AG08396 (cell line): ENCODE measurements at regions not wholly inside any gene's neighbourhood (a gene's known extent, or its start where the extent isn't known, plus 50 kb on each side); places are given as distances from the start of the nearest gene placed in this dataset.

Source experiments
- DNase-seq: peaks from one replicate; pipeline ENCODE4 v3.0.0; 2012; ENCODE audit warnings: low spot score, mixed read lengths

DNA sequence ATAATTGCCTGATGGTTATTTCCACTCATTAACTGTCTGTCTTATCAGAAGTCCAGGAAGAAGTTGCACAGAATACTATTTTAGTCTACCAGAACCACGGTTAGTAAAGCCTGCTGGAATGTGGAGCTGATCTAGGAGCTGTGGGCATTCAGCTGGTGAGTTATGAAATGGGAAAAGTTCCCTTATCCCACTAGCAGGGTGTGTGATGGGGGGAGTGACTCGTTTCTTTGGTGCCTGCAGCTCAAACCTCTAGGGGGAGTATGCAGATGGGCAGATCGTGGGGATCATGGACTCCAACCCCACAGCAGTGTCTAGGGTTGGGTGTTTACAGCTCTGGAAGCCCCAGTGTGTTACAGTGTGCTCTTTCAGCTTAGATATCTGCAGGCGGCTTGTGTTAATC lies 305.7 kb upstream of the BOD1L1 start:
- peak; percentile 33 for DNase-seq

DNA sequence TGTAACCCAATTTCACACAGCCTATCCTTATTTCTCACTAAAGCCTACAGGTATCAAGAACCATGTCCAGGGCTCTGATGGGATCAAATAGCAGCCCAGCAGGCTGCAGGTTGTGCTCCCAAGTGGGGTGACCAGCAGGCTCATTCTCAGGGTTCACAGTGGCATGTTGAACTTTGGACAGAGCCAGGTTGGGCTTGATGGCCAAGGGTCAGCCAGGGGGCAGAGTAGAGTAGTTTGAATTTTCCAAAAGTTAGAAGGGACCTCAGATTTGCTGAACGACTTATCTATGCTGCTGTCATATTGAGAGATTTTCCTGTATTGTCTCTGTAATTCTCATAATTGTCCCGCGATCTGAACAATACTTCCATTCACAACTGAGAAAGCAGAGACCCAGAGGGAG lies 310.8 kb upstream of the BOD1L1 start:
- DNase-seq: no peak

DNA sequence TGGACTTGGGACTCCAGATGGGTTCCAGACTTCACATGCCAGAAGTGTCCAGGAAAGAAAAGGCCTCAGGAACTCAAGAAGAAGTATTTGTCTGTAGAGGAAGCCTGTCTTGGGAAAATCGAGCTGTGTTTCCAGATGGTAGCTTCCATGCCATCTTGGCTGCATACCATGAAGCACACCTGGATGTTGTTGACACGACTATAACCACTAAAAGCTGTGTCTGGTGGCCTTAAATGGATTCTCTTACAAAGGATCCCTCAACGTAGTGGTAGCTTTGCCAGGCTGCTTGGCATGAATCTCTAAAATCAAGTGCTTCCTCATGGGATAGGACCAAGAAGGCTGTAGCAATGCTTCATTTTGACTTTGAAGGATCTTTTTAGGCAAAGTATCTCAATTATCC lies 313.4 kb upstream of the BOD1L1 start:
- DNase-seq: no peak

DNA sequence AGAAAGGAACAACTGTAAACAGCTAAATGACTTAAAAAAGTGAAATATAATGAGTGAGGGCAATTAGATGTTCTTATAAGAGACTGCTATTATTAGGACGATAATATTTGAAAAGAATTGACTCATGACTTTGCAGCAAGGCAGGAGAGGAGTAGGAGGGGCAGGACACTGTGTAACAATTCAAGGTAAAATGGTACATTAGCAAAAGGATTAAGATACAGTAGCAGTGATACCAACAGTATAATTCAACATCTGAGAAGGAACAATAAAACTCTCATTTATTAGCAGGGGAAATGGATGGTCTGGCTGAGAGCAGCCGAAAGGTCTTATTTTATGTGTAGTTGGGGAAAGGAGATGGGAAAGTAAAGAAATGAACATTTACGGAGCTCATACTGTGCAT lies 315.5 kb upstream of the BOD1L1 start:
- no peak for DNase-seq

DNA sequence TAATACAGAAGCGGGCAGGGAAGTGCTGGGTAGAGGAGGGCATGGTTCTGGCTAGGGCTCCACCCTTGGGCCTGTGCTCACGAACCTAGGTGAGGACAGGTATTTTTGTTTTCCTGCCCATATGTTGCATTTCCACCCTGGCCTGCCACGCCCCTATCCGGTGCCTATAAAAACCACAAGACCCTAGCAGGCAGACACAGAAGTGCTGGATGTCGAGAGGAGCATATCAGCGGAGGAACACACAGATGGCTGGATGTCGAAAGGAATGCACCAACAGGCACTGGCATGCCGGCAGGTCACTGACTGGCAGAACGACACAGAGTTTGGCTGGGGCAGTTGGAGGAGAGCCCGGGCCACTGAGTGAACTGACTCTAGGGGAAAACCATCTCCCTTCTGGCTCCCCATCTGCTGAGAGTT lies 316.6 kb upstream of the BOD1L1 start:
- DNase-seq: no peak

DNA sequence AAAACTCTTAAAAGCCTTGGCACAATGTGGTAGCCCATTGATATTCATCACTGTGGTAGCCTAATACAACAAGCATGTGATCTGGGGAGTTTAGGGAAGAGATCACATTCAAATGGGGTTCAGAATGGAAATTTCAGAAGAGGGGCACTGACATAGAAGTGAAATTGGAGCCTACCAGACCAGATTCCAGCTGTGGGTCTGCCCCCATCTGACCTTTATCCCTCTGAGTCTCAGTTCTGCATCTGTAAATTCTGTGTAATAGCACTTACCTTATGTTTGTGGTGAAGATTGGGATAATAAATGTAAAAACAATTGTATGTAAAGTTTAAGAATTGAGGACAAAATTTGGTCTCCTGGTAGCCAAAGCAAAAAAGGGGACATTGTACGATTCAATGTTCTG lies 320.4 kb upstream of the BOD1L1 start:
- no peak for DNase-seq

DNA sequence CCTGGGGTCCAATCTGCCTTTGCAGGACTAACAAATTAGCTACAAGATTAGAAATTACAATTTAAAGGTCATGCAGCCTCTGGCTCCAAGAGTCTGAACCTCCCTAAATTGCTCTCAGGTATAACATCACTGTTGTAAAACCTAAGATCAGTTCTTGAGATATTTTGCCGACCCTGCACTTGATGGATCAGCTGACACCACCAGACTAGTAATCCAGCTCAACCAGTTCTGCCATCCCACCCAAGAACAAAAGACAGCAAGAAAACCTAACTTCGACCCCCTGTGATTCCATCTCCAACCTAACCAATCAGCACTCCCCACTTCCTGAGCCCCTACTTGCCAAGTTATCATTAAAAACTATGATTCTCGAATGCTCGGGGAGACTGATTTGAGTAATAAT lies 323.0 kb upstream of the BOD1L1 start:
- DNase-seq: no peak

DNA sequence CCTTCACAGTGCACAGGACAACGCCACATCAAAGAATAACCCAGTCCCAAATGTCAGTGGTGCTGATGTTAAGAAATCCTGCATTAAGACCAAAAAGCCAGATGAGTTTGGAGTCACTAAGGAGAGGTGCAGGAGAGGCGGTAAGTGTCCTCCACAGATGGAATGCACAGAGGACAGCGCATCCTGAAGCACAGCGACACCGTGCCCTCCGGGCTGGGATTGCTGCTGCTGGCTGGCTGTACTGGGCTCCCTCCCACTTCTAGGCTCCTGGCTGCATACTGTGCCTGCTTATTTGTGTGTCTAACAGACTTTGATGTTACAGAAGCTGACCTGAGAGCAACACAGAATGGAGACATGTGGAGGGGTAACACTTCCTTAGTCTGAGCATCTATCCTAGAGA lies 325.6 kb upstream of the BOD1L1 start:
- DNase-seq: peak; percentile 12

DNA sequence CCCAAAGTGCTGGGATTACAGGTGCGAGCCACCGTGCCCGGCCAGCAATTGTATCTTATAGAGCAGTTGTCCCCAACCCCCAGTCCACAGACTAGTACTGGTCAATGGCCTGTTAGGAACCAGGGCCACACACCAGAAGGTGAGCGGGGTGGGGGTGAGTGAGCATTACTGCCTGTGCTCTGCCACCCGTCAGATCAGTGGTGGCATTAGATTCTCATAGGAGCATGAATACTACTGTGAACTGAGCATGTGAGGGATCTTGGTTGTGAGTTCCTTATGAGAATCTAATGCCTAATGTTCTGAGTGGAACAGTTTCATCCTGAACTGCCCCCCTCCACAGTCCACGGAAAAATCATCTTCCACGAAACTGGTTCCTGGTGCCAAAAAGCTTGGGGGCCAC lies 328.0 kb upstream of the BOD1L1 start:
- no peak for DNase-seq

DNA sequence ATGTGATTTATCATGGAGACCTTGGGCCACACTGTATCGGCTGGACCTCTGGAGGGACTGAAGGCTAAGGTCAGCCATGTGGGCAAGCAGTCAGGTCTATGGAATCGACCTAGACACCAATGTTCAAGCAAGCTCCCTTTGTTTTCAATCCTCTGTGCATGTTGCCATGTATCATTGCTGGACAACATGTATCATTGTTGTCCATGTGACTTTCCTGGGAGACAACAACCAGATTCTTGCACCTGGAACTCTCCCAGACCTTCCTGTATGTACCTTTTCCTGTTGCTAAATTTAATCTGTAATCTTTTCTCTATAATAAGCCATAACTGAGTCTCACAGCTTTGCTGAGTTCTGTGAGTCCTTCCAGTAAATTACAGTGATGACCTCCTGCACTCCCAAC lies 329.4 kb upstream of the BOD1L1 start:
- DNase-seq: no peak

DNA sequence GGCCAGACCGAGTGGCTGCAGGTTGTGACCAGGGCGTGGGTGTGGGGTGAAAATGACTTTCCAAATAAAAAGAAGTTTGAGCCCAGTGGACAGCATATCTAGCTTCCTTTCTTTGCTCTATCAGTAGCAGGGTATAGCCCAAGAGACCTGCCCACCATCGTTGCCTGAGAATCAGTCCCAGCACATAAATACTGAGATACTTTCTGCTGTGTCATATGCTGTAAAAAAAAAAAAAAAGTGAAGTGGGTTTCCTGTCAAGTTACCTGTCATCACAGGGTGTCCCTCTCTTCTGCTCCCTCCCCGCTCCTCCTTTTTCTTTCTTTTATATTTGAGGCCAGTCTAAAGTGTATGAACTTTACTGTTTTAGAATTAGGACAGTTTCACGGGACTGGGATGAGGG lies 330.3 kb upstream of the BOD1L1 start:
- no peak for DNase-seq

DNA sequence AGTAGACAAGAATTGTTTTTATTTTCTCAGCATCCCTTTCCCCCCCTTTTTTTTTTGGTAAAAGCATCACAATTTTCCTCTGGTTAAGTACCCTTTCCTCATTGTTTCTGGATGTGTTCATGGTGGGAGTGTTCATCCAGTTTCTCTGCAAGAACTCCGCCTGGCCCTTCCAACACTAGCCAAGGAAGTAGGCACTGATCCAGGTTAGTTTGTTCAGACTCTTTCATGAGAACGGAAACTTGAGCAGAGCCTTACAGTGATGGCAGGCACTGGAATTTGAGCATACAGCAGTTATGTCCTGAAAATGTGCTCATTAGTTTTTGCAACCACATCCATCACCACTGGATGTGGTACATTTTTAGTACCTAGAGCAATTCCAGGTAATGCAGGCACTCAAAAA lies 336.1 kb upstream of the BOD1L1 start:
- DNase-seq: no peak

DNA sequence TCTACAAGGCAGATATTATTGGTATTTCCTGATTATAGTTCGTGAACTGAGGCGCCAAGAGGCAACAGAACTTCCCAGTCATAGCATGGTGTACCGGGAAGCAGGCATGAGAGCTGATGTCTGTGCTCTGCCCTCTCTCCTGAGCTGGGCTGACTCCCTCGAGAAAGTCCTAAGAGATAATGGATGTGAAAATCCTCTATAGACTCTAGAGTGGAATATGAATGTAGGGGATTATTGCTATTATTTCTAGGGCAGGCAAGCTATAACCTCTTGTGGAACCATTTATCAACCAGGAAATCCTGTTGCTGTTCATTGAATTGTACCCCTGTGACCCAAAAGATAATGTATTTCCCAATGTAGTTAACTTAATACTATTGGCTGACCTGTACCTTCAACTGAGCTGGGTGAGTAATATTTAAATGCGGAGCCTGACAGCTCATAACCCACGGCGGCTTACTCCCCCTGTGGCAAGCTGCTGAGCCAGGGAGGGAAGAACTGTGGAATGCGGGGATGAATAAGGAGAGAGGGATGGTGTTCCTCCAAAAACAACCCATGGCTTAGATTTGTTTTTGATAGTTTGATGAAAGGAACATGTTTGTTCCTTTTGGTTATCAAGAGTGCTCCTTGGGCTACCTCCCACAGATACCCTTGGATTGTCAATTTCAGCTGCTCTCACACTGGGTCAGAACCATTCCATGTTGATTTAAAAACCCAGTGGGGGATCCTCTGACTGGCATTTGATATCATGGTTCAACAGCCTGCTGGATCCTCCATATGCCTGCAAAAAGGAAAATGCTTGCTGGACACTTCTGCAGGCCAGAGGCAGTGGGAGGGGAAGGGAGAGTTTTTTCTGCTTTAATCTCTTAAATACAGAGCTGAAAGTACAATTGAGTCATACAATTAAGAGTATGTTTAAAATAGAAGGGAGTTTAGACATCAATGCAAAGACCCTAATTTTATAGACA lies 339.0 kb upstream of the BOD1L1 start:
- DNase-seq: peak; percentile 65

DNA sequence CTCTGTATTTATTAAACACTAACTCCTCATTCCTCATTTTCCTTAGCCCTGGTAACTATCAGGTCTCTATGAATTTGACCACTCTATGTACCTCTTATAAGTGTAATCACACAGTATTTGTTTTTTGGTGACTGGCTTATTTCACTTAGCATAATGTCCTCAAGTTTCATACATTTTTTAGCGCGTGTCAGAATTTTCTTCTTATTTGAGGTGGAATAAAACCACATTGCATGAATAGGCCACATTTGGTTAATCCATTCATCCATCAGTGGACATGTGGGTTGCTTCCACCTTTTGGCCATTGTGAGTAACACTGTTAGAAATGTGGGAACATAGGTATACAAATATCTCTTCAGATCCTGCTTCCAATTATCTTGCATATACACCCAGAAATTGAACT lies 341.2 kb upstream of the BOD1L1 start:
- no peak for DNase-seq

DNA sequence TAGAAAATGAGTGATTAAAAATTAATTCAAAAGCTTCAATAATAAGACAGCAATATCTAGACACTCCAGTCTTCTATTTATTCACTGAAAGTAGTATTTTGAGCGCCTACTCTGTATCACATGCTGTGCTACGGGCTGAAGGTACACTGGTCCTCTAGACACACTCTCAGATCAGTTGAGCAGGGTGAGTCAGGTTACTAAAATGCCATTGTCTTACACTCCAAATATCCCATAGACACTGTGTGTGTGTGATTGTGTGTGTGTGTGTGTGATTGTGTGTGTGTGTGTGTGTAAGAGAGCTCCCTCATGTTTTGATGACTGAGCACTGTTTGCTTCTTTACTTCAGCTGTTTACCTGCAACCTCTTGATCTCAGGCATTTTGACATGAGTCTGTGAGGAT lies 342.8 kb upstream of the BOD1L1 start:
- no peak for DNase-seq

DNA sequence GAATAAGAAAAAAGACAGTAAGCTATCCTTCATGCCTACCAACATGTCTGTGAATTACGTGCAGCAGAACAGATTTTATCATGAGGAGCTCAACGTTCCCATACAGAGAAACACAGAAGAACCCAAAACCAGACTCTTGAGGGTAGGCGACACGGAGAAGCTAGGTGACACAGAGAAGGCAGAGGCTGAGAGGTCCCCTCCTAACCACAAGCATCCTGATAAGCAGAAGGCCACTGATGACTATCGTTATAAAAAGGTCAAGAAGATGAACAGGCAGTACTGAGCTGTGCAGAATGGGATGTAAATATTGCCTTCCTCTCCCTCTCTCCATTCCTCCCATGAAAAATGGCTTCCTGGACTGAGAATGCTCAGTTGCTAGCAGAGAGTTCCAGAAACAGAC lies 350.2 kb upstream of the BOD1L1 start:
- DNase-seq: no peak

DNA sequence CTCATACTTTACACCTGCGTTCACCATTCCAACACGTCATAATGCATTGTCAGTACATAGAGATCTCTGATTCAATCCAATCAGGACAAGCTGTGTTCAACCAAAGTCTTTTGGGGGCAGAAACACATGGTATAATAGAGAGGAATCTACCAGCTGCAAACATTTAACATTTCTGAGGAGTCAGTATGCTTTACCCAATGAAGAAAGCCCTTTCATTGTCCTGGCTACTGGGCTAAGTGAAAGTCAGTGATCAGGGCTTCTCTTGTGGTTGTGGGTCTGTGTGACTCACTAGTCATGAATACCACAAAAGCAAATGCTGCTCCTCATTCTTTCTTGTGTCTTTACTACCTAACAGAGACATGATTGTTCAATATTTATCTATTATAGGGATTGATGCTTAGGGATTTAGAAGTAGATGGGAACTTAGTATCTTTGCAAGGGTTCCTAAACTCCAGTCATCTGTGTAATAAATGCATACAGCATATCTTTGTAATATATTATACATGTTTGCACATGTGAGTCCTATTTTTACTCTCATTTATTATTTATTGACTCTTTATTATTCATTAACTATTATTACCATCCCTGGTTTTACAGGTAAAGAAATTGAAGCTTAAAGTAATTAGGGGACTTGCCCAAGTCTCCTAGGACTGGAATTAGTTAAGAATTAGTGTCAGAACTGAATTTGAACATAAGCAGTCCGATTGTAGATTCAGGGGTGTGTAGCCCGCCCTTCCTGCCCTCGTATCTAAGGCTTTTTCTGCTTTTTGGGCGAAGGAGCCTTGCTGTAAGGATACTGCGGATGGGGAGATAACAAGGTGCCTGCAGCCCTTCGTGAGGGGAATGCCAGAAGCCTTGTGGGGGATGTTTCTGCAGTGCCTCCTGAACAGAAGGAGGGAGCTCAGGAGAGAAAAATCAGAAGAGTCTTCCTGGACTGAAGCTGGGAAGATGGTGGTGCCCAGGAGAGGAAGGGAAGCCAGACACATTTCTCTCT lies 353.1 kb upstream of the BOD1L1 start:
- DNase-seq: peak; percentile 80

DNA sequence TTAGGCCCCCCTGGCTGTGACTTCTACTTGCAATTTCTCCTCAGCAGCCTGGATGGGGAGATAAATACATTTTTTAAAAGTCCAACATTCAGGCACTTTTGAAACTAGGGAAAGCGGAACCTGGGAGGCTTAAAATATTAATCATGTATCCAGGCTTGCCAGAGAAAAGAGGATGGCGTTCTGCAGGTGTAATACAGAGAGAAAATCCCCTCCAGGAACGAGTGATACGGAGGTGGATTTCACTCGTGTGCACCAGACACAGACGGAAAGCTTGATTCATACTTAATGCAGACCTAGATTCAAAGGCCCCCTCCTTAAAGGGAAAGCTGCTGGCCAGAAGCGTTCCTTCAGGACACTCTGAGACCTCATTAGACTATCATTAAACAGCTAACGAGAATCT lies 354.0 kb upstream of the BOD1L1 start:
- no peak for DNase-seq

DNA sequence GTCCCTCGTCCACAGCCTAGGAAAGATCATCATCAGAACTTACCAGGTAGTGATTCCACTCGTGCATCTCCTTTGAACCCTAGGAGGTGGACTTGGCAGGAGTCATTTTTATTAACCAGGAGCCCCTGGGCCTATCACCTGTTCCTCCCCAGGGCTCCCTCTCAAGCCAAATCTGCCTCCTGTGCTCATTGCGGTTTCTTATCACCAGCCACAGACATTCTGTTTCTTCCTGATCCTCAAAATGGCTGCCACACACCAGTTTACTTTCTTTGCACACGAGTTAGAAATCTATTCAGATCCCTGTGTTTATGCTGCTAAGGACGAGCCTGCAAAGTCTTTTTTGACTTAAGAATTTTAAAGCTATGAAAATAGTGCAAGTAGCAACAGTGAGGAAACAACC lies 354.5 kb upstream of the BOD1L1 start:
- no peak for DNase-seq

DNA sequence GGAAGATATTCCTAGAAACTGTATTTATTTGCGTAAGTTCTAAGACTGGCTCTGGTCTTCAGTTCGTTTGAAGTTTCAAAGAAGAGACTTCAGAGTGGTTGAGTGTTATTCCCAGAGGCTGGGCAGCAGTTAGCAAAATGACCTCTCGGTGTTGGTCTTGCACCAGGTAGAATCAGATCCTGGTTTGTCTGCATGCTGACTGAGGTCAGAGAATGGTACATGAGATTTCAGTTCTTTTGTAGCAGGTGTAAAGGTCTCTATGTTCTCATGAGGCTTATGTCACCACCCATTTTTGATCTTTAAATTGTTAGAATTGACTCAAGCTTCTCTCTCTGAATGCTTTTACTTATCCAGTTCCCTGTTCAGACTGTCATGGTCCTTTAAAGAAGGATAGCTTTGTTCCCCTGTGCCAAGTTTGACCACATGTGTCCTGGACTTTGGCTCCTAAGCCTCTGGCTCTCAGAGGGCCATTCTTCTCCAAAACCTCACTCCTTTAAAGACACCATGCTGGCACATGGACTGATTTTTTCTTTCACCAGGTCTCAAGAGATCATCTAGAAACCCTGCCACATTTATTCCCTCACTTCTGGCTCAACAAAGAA lies 355.8 kb upstream of the BOD1L1 start:
- DNase-seq: no peak

DNA sequence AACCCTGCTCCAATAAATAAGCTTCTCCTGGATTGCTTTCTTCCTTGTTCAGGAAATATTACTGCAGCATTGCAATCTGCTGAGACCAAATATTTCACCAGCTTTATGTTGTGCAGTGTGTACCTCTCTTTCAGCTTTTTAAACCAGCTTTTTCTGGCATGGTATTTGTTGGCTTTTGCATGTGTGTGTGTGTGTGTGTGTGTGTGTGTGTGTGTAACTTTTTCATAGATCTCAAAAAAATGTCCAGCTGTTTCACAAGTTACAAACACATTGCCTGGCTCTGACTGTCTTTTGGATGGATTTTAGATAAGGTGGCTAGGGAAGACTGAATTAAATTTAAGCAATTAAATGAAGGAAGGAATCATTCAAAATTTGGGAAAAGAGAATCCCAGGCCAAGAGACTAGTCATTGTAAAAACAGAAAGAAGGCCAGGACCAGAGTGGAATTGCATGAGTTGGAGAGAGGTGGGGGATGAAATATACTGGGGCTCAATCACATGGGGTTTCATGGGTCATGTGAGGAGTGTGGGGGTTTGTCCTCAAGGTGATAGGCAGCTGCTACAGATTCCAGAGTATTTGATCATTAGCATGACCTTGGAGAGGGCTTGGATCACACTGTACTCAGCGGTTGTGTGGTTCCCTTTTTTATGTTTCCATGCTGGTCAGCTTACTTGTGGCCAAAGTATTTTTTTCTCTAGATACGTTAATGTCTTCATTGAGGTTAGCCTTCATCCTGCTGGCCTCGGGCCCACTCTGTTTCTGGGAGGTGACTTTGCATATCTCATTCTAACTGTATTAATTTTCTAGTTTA lies 357.7 kb upstream of the BOD1L1 start:
- no peak for DNase-seq

DNA sequence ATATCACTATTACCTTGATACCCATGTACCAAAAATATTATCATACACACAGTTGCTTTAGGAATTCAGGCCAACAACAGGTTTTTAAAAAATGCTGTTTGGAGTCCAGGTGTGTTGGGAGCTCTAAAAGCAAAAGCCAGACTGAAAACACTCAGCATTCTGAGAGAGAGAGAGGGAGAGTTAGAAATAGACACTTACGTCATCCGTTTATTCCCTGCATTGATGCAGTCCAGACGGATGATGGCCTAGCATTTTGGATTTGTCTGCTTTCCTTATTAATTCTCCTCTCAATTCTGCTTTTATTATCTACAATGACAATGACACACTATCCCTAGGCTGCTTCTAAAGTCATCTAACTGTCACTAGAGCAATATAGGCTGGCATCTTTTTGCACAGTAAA lies 358.3 kb upstream of the BOD1L1 start:
- no peak for DNase-seq
